LoVo (cell line): ENCODE measurements at regions not wholly inside any gene's neighbourhood (a gene's known extent, or its start where the extent isn't known, plus 50 kb on each side); places are given as distances from the start of the nearest gene placed in this dataset.
"Not testable (repeated sequence)": the region's sequence is repeated elsewhere in the genome, so short reads cannot be mapped to it uniquely, and the experiment has no call there.

Experiments
- DNase-seq: peaks from one replicate; pipeline ENCODE4 v3.0.0-alpha.2; 2016; ENCODE audit warnings: low spot score

GRCh38 chr12:84247931-84248330 lies 664.7 kb downstream of the SLC6A15 start:
- no peak for DNase-seq

DNA sequence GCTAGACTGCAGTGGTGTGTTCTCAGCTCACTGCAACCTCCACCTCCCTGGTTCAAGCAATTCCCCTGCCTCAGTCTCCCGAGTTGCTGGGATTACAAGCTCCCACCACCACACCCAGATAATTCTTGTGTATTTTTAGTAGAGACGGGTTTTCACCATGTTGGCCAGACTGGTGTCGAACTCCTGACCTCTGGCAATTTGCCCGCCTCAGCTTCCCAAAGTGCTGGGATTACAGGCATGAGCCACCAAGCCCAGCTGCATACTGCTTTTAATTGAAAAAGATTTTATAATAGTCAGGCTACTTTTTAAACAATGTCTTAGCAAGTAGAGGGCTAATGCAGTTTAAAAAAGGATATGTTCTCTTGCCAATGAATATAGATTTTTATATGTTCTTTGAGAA lies 668.9 kb downstream of the SLC6A15 start:
- DNase-seq = no peak

- DNase-seq = no peak
These were observed 689.8 kb downstream of the SLC6A15 start for GRCh38 chr12:84222841-84223240.

DNA sequence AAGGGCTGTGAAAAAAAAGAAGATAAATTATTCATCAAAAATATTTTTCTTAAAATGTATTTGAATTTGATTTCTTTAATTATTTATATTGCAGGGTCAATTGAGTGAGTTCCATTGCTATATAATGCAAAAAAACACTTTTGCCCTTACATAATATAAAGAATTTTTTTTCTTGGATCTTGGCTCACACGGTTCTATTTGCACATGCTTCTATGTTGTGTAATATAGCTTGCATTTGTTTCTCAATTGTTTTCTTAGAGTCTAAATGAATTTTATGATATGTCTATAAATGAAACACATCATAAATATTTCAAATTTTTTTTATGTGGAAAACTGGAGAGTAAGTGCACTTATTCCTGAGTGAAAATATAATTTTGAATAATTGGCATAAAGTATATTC lies 694.2 kb downstream of the SLC6A15 start:
- no peak for DNase-seq

GRCh38 chr12:84201976-84202375 lies 710.6 kb downstream of the SLC6A15 start:
- DNase-seq = no peak

DNA sequence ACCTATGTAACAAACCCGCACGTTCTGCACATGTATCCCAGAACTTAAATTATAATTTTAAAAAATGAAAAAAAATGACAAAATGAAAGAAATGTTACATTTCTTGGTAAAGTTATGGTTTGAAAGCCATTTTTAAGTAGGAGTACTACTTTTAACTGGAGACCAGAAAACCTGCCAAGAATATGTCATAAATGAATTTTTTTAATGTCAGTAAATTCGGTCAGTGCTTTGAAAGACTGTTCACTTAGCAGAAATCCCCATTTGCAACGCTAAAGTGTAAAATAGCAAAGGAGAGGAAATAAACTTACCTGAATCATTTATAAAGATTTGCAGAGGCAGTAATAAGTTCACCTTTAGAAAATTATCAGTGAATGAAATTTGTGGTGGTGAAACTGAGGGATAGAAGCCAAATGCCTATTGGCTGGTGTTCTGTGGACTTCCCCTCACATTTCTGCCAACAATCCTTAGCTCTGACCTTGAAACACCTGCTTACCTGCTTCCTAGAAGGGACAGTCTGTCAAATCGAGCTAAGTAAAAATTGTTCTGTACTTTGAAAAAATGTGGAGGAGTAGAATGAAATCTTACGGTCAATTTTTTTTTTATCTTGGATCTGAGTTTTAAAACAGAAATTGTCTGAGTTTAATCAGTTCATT lies 714.2 kb downstream of the SLC6A15 start:
- DNase-seq = no peak

DNA sequence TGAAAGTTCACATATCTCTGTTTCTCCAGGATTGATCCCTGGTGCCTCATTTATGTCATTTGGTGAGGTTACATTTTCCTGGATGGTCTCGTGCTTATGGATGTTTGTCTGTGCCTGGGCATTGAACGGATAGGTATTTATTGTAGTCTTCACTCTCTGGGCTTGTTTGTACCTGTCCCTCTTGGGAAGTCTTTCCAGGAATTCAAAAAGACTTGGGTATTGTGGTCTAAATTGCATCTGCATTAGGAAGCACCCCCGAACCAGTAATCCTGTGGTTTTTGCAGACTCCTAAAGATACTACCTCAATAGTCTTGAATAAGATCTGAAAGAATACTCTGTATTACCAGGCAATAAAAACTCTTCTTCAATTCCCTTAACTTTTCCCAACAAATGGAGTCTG lies 720.8 kb downstream of the SLC6A15 start:
- DNase-seq = no peak

- no peak for DNase-seq
These were observed 726.2 kb downstream of the SLC6A15 start for GRCh38 chr12:84186433-84186832.

DNA sequence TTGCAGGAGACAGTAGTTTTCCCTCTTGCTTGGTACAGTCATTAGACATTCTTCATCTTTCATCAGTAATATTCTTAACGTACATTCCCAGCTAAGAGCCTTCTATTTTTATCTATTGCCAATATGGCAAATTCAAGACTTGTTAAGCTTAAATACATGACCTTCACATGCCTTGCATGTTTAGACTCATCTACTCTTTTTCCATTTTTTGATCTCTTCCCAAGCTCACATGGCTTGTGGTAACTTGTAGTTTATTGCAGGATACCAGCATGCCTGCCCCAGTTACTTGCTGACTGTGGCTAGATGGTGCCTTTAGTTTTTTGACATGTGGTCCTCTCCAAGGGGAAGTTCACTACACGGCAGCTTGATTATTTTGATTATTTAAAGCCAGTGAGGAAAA lies 729.0 kb downstream of the SLC6A15 start:
- no peak for DNase-seq

DNA sequence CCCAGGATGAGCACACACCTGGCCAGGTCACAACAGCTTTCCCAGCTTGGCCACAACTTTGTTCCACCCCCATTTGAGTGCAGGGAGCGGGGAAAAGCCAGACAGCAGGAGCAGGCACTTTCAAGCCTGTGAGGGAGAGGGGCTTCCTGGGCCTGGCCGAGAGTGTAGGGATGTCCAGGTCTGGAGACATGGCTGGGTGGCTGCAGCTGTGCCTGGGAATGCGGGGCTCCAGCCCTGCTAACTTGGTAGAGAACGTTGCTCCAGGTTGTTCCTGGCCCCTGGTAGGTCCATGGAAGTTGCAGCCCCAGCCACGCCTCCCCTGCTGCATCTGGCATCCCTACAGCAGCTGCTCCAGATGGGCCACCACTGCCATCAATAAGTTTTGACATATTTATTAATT lies 738.5 kb downstream of the SLC6A15 start:
- DNase-seq = no peak

DNA sequence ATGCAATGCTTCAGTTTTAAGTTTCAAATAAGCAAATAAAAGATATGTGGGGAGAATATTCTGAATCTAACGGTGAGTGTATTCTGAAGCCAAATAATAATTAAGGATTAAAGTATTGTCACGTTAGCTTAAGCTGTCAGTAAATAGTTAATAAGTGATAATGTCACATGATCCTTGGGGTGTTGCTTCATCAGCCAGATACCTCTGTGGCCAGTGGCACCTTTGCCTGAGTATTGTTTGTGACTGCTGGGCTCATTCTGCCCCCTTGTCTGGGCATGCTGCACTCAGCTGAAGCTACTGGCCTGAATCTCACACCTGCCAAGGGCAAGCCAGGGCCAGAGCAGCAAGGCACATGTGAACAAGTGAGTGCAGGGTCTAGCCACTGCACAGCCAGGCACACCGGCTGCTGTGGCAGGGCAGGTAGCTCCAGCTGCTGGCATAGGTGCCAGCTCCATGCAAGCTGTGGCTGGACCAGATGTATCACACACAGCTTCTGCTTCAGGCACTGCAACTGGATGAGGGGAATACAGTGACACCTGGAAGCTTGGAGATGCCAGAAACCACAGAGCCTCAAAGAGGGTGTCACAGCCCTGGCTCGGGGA lies 739.7 kb downstream of the SLC6A15 start:
- DNase-seq = no peak

- DNase-seq = no peak
These were observed 745.8 kb downstream of the SLC6A15 start for GRCh38 chr12:84166812-84167211.

DNA sequence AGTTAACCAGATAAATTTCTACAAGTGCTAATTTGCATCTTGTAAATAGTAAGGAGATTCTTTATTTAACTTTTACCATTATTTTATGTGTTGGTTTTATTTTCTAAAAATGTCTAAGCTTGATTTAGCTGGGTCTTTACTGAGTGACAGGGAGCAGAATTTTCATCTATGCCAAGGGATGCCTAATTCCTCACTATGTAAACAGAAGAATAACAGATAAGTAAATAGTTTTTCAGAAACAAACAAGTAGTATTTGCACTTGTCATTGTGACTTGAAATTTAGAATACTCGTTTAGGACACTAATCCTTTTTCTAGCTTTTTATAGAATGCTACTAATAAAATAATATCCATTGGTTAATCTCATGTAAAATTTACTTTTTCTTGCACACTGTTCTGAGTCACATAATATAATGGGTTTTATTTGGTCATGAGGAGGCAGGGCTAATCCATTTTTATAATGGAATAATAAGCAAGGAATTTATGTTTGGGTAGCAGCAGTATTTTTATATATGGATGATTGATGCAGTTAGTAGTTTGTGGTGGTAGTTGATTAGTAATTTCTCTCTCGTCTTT lies 746.5 kb downstream of the SLC6A15 start:
- no peak for DNase-seq

DNA sequence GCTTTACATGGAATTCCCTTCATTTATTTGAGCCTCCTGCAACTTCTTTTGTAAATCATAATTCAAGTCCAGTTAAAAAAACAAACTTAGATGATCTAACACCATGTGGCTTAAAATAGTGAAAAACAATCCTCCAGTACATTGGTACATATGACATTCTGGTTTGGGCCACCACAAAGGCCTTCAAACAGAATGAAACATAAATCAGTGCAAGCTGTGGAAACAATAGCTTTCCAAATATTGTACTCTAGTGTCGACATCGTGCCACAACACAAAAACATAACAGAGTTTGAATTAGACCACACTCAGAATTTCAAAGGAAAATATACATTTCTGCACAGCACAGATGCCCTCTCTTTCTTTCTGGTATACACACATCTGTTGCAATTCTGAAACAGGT lies 751.3 kb downstream of the SLC6A15 start:
- no peak for DNase-seq

- DNase-seq = no peak
These were observed 753.3 kb downstream of the SLC6A15 start for GRCh38 chr12:84159260-84159659.

GRCh38 chr12:84157170-84157569 lies 755.4 kb downstream of the SLC6A15 start:
- no peak for DNase-seq

DNA sequence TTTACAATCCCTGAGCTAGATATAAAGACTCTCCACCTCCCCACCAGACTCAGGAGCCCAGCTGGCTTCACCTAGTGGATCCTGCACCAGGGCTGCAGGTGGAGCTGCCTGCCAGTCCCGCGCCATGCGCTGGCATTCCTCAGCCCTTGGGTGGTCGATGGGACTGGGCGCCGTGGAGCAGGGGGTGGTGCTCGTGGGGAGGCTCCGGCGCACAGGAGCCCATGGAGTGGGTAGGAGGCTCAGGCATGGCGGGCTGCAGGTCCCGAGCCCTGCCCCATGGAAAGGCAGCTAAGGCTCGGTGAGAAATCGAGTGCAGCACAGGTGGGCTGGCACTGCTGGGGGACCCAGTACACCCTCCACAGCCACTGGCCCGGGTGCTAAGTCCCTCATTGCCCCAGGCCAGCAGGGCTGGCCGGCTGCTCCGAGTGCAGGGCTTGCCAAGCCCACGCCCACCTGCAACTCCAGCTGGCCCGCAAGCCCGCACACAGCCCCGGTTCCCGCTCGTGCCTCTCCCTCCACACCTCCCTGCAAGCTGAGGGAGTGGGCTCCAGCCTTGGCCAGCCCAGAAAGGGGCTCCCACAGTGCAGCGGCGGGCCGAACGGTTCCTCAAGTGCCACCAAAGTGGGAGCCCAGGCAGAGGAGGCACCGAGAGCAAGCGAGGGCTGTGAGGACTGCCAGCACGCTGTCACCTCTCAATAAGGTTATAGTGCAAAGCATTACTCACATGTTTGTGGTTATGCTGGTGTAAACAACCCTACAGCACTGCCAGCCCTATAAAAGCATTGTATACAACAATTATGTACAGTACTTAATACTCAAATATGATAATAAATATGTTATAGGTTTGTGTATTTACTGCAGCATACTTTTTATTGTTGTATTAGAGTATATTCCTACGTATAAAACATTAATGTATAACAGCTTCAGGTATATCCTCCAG lies 757.3 kb downstream of the SLC6A15 start:
- DNase-seq = not testable (repeated sequence)

DNA sequence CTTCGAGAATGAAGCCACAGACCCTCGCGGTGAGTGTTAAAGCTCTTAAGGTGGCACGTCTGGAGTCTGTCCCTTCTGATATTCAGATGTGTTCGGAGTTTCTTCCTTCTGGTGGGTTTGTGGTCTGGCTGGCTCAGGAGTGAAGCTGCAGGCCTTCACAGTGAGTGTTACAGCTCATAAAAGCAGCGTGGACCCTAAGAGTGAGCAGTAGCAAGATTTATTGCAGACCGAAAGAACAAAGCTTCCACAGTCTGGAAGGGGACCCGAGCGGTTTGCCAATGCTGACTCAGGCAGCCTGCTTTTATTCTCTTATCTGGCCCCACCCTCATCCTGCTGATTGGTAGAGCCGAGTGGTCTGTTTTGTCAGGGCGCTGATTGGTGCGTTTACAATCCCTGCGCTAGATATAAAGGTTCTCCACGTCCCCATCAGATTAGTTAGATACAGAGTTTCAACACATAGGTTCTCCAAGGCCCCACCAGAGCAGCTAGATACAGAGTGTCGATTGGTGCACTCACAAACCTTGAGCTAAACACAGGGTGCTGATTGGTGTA lies 758.1 kb downstream of the SLC6A15 start:
- DNase-seq = not testable (repeated sequence)

GRCh38 chr12:84150201-84150600 lies 762.4 kb downstream of the SLC6A15 start:
- no peak for DNase-seq

DNA sequence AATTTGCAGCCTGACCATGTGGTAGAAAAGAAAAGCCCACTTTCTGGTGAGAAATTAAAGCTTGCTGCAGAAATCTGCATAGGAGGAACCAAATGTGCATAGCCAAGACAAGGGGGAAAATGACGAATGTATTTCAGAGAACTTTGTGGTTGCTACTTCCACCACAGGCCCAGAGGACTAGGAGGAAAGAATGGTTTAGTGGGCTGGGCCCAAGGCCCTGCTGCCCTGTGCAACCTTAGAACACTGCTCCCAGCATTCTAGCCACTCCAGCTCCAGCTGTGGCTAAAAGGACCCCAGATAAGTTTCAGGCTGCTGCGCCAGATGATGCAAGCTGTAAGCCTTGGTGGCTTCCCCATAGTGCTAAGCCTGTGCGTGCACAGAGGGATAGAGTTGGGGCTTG lies 764.3 kb downstream of the SLC6A15 start:
- no peak for DNase-seq

DNA sequence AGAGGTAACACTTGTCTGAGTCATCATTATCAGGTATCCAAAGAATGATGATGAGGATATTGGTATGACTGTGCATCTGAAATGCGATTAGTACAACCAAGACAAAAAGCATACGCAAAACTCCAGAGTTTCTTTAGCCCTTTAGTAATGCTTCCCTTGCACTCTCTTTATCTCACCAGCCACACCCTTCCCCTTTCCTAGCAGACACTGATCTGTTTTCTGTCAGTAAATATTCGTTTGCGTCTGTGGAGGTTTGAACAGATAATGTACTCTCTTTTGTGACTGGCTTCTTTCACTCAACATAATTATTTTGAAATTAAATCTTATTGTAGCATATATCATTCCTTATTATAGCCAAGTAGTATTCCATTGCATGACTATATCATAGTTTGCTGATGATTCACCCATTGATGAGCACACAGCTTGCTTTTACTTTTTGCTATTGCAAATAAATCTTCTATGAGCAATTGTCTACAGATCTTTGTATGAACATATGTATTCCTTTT lies 775.7 kb downstream of the SLC6A15 start:
- no peak for DNase-seq

DNA sequence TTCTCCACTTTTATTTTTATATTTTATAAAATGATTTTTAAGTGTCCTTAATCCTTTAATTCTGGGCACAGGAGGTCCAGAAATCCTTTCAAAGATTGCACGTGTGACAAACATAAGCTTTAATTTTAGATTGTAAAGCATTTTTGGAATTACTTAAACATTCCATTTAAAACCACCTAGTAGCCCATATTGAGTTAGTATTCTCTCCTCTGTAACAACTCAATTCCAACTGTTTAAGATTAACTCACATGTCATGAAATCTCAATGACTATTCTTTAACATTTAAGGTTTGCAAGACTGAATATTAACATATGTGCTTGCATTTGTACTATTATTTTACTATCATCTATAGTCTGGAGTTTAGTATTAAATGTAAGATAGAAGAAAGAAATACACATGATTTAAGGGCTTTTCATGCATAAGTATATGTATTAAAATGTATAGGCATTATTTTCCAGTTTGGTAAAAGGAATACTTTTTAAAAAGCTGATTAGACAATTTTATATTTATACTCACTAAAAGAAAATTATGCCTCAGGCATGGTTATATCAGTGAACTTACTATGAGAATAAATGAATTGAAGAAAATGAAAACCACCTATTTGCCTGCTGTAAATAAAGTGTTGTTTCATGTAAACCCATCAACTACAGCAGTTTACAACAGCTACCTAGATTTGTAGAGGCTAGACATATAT lies 776.9 kb downstream of the SLC6A15 start:
- DNase-seq = no peak
